PC-3 (cell line): ENCODE measurements at regions not wholly inside any gene's neighbourhood (a gene's known extent, or its start where the extent isn't known, plus 50 kb on each side); places are given as distances from the start of the nearest gene placed in this dataset.

Experiments used
- CTCF ChIP-seq: fragments of 300-600 bp; sonication (generic); conservative IDR thresholded peaks from 2 replicates; pipeline ENCODE4 v1.5.1; 2017; ENCODE audit warnings: antibody characterized with exemption, low read depth, mild to moderate bottlenecking, low read length
- EZH2 ChIP-seq: fragments of 300-600 bp; sonication (generic); IDR thresholded peaks from one replicate; pipeline ENCODE4 v1.6.1; 2017; ENCODE audit warnings: antibody characterized with exemption, mild to moderate bottlenecking, low read length; ENCODE audit not compliant: unreplicated experiment
- EZH2phosphoT487 ChIP-seq: fragments of 300-600 bp; sonication (generic); IDR thresholded peaks from 2 replicates; pipeline ENCODE4 v1.6.1; 2018; ENCODE audit warnings: mild to moderate bottlenecking, antibody characterized with exemption, low read length, borderline replicate concordance

- TF ChIP-seq EZH2 (no peak), CTCF (no peak), EZH2phosphoT487 (no peak)
These were observed 188.2 kb downstream of the KCNRG start for GRCh38 chr13:50203256-50203941.
